HuH-7.5 (cell line): ENCODE measurements at regions not wholly inside any gene's neighbourhood (a gene's known extent, or its start where the extent isn't known, plus 50 kb on each side); places are given as distances from the start of the nearest gene placed in this dataset.
"Not testable (repeated sequence)": the region's sequence is repeated elsewhere in the genome, so short reads cannot be mapped to it uniquely, and the experiment has no call there.

ENCODE experiments used
- DNase-seq: peaks from one replicate; pipeline ENCODE4 v3.0.0; 2011; ENCODE audit warnings: low spot score

GRCh38 chr5:96171973-96172372 is 210.3 kb upstream of the ELL2 start:
- not testable (repeated sequence) for DNase-seq

DNA sequence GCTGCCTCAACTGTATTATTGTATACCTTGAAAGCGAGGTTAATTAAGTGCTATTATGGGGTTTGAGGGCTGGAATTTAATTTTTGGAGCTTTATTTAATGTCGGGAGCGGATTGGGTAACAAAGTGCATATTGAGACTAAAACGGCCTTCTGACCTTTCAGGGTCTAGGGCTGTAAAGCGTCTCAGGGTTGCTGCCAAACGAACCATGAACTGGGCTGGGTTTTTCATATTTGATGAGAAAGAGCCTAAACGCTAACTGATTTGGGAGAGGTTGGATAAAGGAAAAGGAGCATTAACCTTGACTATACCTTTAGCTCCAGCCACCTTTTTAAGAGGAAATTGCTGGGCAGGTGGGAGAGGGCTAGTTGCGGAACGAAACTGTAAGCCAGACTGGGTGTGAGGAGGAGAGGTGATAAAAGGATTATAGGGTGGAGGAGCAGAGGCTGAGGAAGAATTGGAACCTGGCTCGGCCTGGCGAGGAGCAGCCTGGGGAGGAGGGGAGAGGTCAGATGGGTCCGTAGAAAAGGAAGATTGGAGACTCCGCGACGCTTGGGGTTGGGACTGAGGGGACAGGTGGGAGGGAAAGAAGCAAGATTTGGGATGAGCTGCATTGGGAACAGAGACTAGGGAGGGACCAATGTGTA is 209.0 kb upstream of the ELL2 start:
- DNase-seq, result not testable (repeated sequence)

DNA sequence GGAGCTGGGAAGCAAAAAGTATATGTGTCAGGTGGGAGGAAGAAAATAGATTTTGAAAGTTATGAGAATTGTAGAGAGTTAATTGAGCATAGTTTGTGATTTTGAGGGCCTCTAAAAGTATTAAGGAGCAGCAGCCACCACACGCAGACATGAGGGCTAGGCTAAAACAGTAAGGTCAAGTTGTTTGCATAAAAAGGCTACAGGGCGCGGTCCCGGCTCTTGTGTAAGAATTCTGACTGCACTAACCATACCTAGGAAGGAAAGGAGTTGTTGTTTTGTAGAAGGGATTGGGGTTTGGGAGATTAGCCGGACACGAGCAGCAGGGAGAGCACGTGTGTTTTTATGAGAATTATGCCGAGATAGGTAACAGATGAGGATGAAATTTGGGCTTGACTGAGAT is 207.2 kb upstream of the ELL2 start:
- not testable (repeated sequence) for DNase-seq

DNA sequence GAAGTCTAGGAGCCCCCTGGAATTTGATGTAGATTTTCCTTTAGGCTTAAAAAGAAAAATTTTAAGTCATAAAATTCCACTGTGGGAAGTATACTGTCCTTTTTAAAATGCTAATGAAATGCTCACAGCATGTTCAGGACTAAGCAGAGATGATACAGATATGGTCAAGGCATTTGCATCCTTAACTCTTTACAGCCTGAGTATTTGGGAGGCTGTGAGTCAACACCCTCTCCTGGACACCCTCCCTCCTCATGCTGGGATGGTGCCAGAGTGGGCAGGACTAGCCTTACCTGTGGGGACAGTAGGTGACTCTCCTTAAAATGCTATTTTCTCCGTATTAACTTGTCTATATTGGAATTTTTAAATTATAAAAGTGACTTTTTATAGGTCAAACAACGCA is 197.4 kb upstream of the ELL2 start:
- no peak for DNase-seq

GRCh38 chr5:96157841-96158291 is 196.2 kb upstream of the ELL2 start:
- DNase-seq, result no peak

- no peak for DNase-seq
Measured at GRCh38 chr5:96157077-96157780, 195.6 kb upstream of the ELL2 start.

DNA sequence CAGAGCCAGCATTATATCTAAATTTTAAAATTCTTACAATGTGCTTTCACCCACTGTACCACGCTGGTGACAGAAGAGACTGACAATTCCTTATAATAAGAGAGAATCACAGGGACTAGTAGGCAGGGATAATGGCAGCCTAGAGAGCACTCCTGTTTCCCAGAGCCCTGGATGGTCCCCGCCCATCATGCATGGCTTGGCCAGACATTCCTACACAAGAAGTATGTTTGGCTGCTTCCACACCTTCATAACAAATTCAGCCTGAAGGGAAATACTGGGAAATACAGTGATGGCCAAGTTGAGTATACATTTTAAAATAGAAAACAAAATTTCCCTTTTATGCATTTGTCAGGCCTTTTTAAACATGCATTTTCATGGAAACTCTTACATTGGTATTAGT is 193.5 kb upstream of the ELL2 start:
- DNase-seq, result no peak

DNA sequence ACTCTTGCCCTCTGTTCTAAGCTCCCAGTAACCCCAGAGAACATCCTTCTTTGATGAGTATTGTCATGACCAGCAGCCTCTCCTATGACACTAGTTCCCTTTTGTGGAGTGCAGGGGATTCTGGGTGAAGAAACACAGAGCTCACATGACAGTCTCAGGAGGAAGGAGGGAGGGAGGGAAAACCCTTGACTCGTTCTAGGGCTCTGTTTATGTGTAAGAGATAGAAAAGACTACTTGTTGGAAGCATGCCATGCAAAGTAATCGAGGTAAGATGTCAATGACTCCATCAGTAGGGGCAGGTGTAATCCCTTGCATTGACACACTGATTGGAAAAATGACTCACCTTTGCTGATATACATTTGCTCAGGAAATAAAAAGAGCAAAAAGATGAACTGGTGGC is 190.2 kb upstream of the ELL2 start:
- DNase-seq, result no peak

GRCh38 chr5:96150007-96150406 is 188.4 kb upstream of the ELL2 start:
- no peak for DNase-seq

- DNase-seq, result no peak
Measured at GRCh38 chr5:96149546-96149945, 187.9 kb upstream of the ELL2 start.

DNA sequence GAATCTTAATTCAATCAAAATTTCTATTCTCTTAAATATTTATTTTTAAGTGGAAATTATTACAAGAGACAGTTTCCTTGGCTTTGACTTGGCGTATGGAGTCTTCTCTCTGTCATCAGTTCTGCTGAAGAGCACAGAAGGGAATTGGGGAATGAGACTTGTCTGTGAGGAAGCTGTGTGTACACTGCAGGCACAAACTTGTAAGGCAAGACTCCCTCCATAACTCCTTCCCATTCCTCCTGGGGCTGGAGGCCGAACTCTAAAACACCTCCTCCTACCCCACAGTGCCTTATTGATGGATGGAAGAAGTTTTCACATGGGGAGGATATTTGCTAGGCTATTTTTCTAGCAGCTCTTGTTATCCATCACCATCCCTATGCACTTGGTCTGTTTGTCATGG is 187.4 kb upstream of the ELL2 start:
- no peak for DNase-seq

GRCh38 chr5:96148376-96148775 is 186.7 kb upstream of the ELL2 start:
- no peak for DNase-seq

GRCh38 chr5:96147866-96148265 is 186.2 kb upstream of the ELL2 start:
- no peak for DNase-seq

DNA sequence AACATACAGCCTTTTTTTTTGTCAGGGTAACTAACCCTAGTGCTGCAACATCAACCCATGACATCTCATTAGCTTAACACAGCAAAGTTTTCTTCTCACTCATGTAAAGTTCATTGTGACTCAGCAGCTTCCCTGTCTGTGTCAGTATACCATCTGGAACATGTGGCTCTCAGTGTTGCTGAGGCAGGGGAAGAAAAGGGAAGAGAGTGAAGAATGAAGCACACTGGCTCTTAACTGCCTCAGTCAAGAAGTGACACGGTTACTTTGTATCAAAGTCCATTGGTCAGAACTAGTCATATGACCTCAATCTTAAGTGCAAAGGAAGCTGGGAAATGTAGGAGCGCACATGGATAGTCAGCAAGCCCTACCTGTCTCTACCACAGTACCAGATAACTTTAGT is 185.0 kb upstream of the ELL2 start:
- no peak for DNase-seq

- no peak for DNase-seq
Measured at GRCh38 chr5:96144289-96144688, 182.6 kb upstream of the ELL2 start.

GRCh38 chr5:96143450-96143849 is 181.8 kb upstream of the ELL2 start:
- DNase-seq, result no peak

GRCh38 chr5:96142786-96143434 is 181.3 kb upstream of the ELL2 start:
- no peak for DNase-seq

GRCh38 chr5:96142184-96142781 is 180.6 kb upstream of the ELL2 start:
- no peak for DNase-seq

- DNase-seq, result no peak
Measured at GRCh38 chr5:96141749-96142148, 180.1 kb upstream of the ELL2 start.

- DNase-seq, result no peak
Measured at GRCh38 chr5:96140496-96140895, 178.8 kb upstream of the ELL2 start.

GRCh38 chr5:96140084-96140483 is 178.4 kb upstream of the ELL2 start:
- DNase-seq, result no peak

DNA sequence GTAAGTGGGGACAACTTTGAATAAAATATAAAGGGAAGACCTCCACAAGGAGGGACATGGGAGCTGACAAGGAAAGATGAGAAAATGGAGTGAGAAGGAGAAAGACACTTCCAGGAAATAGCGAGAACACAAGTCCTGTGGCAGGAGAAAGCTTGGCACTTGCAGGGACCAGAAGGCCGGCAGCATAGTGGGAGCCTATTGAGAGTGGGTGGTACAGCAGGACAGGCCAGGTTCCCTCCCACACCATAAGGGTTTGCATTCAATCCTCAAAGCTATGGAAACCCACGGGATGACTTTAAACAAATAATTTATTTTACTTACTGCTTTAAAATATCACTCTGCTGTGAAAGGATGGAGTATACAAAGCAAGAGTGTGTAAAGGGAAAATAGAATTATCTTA is 173.2 kb upstream of the ELL2 start:
- DNase-seq, result no peak
